HEK293 (cell line): ENCODE measurements at regions not wholly inside any gene's neighbourhood (a gene's known extent, or its start where the extent isn't known, plus 50 kb on each side); places are given as distances from the start of the nearest gene placed in this dataset.

Experiments used
- CTCF ChIA-PET: fragments of 350-600 bp; formaldehyde crosslinking; extraction: SDS; loops from one replicate; lab custom pipeline; 2021; ENCODE audit warnings: antibody characterized with exemption; lab: Yijun Ruan, JAX
- POLR2A ChIA-PET: fragments of 300-600 bp; formaldehyde crosslinking; extraction: SDS; loops from one replicate; lab custom pipeline; 2020; ENCODE audit warnings: antibody characterized with exemption, inconsistent platforms; lab: Yijun Ruan, JAX
- H3K27ac ChIP-seq: fragments of 200-500 bp; sonication (Bioruptor generic); 2 replicates; pipeline ENCODE4 v1.5.1; 2014; ENCODE audit warnings: low read depth, low read length, control low read depth, inconsistent platforms; ENCODE audit errors: extremely low read depth
- H3K36me3 ChIP-seq, 2 experiments: fragments of 200-500 bp in 1 of 2; sonication (Bioruptor generic) in 1 of 2; 1 replicate in 1 of 2; 2 replicates in 1 of 2; pipeline ENCODE4 v1.5.1; 2014 to 2017; ENCODE audit warnings: inconsistent platforms in 2 of 2, low read length in 2 of 2; ENCODE audit not compliant: control insufficient read depth in 2 of 2, insufficient read depth in 1 of 2
- H3K4me1 ChIP-seq: fragments of 200-500 bp; sonication (Bioruptor generic); 2 replicates; pipeline ENCODE4 v1.5.1; 2014; ENCODE audit warnings: mild to moderate bottlenecking, low read length, inconsistent platforms; ENCODE audit not compliant: control insufficient read depth, insufficient read depth
- H3K4me3 ChIP-seq: 2 replicates; pipeline ENCODE4 v1.5.1; 2011; ENCODE audit warnings: low read depth, mild to moderate bottlenecking, control low read depth, low read length, moderate library complexity
- H3K9me3 ChIP-seq: fragments of 200-500 bp; sonication (Bioruptor generic); 2 replicates; pipeline ENCODE4 v1.5.1; 2014; ENCODE audit warnings: low read depth, low read length, inconsistent platforms; ENCODE audit not compliant: control insufficient read depth, insufficient read depth
- GLI4 ChIP-seq: fragments of 450-650 bp; formaldehyde crosslinking; IDR thresholded peaks from 2 replicates; pipeline ENCODE4 v1.5.1; 2016; ENCODE audit warnings: missing biosample characterization, missing genetic modification characterization
- GLIS1 ChIP-seq: fragments of 450-650 bp; formaldehyde crosslinking; IDR thresholded peaks from 2 replicates; pipeline ENCODE4 v1.5.1; 2016; ENCODE audit warnings: missing biosample characterization, missing genetic modification characterization
- HOXC10 ChIP-seq: sonication (generic); formaldehyde crosslinking; IDR thresholded peaks from 2 replicates; pipeline ENCODE4 v1.8.1; 2023; ENCODE audit warnings: mild to moderate bottlenecking, missing genetic modification reagents
- SCRT2 ChIP-seq: fragments of 450-650 bp; formaldehyde crosslinking; IDR thresholded peaks from 2 replicates; pipeline ENCODE4 v1.5.1; 2016; ENCODE audit warnings: missing biosample characterization, missing genetic modification characterization
- YY2 ChIP-seq: fragments of 450-650 bp; formaldehyde crosslinking; IDR thresholded peaks from 2 replicates; pipeline ENCODE4 v1.5.1; 2016; ENCODE audit warnings: missing biosample characterization, missing genetic modification characterization
- ZNF157 ChIP-seq: fragments of 450-650 bp; formaldehyde crosslinking; IDR thresholded peaks from 2 replicates; pipeline ENCODE4 v1.5.1; 2016; ENCODE audit warnings: missing biosample characterization, missing genetic modification characterization
- ZNF324 ChIP-seq: fragments of 450-650 bp; formaldehyde crosslinking; IDR thresholded peaks from 2 replicates; pipeline ENCODE4 v1.5.1; 2016; ENCODE audit warnings: missing biosample characterization, missing genetic modification characterization
- ZXDB ChIP-seq: fragments of 450-650 bp; formaldehyde crosslinking; IDR thresholded peaks from 2 replicates; pipeline ENCODE4 v1.5.1; 2016; ENCODE audit warnings: missing biosample characterization, missing genetic modification characterization
- TF ChIP-seq, protein P1 (sequence below): fragments of 450-650 bp; formaldehyde crosslinking; IDR thresholded peaks from 2 replicates; pipeline ENCODE4 v1.5.1; 2016; ENCODE audit warnings: missing biosample characterization, missing genetic modification characterization, low read depth
- TF ChIP-seq, protein P2 (sequence below): fragments of 450-650 bp; formaldehyde crosslinking; IDR thresholded peaks from 2 replicates; pipeline ENCODE4 v1.5.1; 2016; ENCODE audit warnings: missing biosample characterization, missing genetic modification characterization
- TF ChIP-seq, protein P3 (sequence below): fragments of 450-650 bp; formaldehyde crosslinking; IDR thresholded peaks from 2 replicates; pipeline ENCODE4 v1.5.1; 2016; ENCODE audit warnings: missing biosample characterization, missing genetic modification characterization
- TF ChIP-seq, protein P4 (sequence below): fragments of 450-650 bp; formaldehyde crosslinking; IDR thresholded peaks from 2 replicates; pipeline ENCODE4 v1.5.1; 2016; ENCODE audit warnings: missing biosample characterization, missing genetic modification characterization

DNA sequence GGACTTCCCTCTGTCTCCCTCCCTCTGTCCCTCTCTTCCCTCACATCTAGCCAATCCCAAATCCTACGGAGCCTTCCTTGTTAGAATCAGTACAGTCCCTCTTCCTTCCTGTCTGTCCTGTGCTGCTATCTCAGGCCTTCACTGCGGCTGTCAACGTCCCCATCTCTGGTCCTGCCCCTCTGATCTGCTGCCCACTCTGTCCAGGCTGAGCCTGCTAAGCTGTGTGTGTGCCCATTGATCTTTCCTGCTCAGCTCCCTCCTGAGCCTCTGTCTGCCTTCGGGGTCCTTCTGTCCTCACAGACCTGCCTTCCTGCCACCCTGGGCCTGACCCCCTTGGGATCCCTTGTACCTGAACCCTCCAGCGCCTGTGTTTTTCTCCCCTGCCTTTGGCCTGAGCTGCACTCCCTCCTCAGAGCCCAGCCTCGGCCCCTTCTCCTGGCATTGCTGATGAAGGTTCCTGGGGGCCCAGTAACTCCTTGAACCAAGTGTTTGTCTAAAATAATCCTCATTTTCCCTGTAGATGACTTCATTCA, 182.1 kb upstream of the SHH start:
- H3K27ac ChIP-seq, result no peak overlapping the region
- CTCF ChIA-PET, result no interaction called here
- TF ChIP-seq SCRT2 (no peak), GLI4 (no peak), ZXDB (no peak), ZNF324 (tag by site-specific recombination) (no peak), YY2 (tag by site-specific recombination) (no peak)
- TF ChIP-seq, all 188 proteins: peak for 0
- POLR2A ChIA-PET, result no interaction called here
- Histone ChIP-seq H3K4me1 (no peaks in the 10 kb centered on the region), H3K9me3 (no peaks in the 10 kb centered on the region), H3K4me3 (no peak overlapping the region), H3K36me3 (no peaks in the 10 kb centered on the region)

DNA sequence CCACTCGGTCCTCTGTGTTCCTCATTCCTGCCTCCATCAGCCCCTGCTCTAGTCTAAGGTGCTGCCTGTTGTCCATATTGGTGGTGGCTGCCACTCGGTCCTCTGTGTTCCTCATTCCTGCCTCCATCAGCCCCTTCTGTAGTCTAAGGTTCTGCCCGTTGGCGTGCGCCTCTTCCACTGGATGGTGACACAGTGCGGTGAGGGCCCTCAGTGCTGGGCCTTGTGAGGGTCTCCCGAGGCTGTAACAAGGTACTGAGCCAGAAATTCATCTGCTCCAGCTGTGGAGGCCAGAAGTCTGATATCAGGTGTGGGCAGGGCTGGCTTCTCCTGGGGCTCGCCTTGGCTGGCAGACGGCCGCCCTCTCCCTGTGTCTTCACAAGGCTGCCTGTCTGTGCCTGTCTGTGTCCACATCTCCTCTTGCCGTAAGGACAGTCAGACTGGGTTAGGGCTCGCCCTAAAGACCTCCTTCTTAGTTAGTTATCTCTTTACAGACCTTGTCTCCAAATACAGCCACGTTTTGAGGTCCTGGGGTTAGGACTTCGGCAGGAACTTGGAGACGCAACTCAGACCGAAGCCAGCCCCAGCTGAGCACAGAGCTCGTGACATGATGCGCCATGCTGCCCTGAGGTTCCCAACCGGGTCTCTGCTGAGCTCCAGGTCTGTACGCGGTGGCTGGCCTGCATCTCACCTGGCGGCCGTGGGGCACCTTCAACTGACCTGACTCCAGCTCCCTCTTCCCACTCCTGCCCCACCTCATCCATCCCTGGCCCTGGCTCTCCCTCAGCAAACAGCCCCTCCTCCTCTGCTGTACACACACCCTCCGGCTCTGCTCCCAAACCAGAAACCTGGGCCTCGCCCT, 181.4 kb upstream of the SHH start:
- CTCF ChIA-PET, result no interaction called here
- POLR2A ChIA-PET, result no interaction called here
- no peak overlapping the region for H3K27ac ChIP-seq
- no peak overlapping the region for H3K4me3 ChIP-seq
- TF ChIP-seq, protein P1, sequence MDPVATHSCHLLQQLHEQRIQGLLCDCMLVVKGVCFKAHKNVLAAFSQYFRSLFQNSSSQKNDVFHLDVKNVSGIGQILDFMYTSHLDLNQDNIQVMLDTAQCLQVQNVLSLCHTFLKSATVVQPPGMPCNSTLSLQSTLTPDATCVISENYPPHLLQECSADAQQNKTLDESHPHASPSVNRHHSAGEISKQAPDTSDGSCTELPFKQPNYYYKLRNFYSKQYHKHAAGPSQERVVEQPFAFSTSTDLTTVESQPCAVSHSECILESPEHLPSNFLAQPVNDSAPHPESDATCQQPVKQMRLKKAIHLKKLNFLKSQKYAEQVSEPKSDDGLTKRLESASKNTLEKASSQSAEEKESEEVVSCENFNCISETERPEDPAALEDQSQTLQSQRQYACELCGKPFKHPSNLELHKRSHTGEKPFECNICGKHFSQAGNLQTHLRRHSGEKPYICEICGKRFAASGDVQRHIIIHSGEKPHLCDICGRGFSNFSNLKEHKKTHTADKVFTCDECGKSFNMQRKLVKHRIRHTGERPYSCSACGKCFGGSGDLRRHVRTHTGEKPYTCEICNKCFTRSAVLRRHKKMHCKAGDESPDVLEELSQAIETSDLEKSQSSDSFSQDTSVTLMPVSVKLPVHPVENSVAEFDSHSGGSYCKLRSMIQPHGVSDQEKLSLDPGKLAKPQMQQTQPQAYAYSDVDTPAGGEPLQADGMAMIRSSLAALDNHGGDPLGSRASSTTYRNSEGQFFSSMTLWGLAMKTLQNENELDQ, result no peak
- TF ChIP-seq ZXDB (no peak), GLIS1 (no peak)
- TF ChIP-seq, protein P2, sequence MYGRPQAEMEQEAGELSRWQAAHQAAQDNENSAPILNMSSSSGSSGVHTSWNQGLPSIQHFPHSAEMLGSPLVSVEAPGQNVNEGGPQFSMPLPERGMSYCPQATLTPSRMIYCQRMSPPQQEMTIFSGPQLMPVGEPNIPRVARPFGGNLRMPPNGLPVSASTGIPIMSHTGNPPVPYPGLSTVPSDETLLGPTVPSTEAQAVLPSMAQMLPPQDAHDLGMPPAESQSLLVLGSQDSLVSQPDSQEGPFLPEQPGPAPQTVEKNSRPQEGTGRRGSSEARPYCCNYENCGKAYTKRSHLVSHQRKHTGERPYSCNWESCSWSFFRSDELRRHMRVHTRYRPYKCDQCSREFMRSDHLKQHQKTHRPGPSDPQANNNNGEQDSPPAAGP (tag by site-specific recombination), result no peak
- TF ChIP-seq, protein P3, sequence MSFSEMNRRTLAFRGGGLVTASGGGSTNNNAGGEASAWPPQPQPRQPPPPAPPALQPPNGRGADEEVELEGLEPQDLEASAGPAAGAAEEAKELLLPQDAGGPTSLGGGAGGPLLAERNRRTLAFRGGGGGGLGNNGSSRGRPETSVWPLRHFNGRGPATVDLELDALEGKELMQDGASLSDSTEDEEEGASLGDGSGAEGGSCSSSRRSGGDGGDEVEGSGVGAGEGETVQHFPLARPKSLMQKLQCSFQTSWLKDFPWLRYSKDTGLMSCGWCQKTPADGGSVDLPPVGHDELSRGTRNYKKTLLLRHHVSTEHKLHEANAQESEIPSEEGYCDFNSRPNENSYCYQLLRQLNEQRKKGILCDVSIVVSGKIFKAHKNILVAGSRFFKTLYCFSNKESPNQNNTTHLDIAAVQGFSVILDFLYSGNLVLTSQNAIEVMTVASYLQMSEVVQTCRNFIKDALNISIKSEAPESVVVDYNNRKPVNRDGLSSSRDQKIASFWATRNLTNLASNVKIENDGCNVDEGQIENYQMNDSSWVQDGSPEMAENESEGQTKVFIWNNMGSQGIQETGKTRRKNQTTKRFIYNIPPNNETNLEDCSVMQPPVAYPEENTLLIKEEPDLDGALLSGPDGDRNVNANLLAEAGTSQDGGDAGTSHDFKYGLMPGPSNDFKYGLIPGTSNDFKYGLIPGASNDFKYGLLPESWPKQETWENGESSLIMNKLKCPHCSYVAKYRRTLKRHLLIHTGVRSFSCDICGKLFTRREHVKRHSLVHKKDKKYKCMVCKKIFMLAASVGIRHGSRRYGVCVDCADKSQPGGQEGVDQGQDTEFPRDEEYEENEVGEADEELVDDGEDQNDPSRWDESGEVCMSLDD (tag by site-specific recombination), result no peak
- H3K9me3 ChIP-seq, result no peaks in the 10 kb centered on the region
- no peaks in the 10 kb centered on the region for H3K36me3 ChIP-seq
- no peaks in the 10 kb centered on the region for H3K4me1 ChIP-seq

DNA sequence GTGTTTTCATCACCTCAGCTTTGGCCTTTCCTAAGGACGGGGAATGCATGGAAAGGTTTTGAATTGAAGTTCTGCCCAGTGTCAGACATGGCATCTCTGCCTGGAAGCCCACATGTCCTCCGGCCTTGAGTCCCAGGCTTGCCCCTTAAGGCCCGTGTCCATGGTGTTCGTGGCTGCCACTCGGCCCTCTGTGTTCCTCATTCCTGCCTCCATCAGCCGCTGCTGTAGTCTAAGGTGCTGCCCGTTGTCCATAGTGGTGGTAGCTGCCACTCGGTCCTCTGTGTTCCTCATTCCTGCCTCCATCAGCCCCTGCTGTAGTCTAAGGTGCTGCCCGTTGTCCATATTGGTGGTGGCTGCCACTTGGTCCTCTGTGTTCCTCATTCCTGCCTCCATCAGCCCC, 180.7 kb upstream of the SHH start:
- POLR2A ChIA-PET, result no interaction called here
- no peaks in the 10 kb centered on the region for H3K4me1 ChIP-seq
- TF ChIP-seq HOXC10 (CRISPR knock-in tag), result no peak
- TF ChIP-seq, protein P4, sequence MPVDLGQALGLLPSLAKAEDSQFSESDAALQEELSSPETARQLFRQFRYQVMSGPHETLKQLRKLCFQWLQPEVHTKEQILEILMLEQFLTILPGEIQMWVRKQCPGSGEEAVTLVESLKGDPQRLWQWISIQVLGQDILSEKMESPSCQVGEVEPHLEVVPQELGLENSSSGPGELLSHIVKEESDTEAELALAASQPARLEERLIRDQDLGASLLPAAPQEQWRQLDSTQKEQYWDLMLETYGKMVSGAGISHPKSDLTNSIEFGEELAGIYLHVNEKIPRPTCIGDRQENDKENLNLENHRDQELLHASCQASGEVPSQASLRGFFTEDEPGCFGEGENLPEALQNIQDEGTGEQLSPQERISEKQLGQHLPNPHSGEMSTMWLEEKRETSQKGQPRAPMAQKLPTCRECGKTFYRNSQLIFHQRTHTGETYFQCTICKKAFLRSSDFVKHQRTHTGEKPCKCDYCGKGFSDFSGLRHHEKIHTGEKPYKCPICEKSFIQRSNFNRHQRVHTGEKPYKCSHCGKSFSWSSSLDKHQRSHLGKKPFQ (tag by site-specific recombination), result no peak
- no peak for TF ChIP-seq ZNF157 (tag by site-specific recombination)
- no peaks in the 10 kb centered on the region for H3K9me3 ChIP-seq
- no peak overlapping the region for H3K27ac ChIP-seq
- no peaks in the 10 kb centered on the region for H3K36me3 ChIP-seq
- H3K4me3 ChIP-seq, result no peak overlapping the region
- CTCF ChIA-PET, result no interaction called here
